Thoracic aorta (tissue), 2 donors: ENCODE measurements at regions not wholly inside any gene's neighbourhood (a gene's known extent, or its start where the extent isn't known, plus 50 kb on each side); places are given as distances from the start of the nearest gene placed in this dataset.

Source experiments
- ATAC-seq: fragments of 150-250 bp; one replicate; pipeline ENCODE4 v1.8.0; 2017; ENCODE audit warnings: low read depth; ENCODE audit not compliant: insufficient number of reproducible peaks, low FRiP score
- DNase-seq: peaks from one replicate; pipeline ENCODE4 v3.0.0-alpha.2; 2020; ENCODE audit warnings: low spot score
- H3K27ac ChIP-seq, 2 donors: fragments of 200-600 bp; sonication (generic); 1 replicate in 1 of 2; 2 replicates in 1 of 2; pipeline ENCODE4 v1.5.1; 2016; ENCODE audit warnings: mild to moderate bottlenecking in 2 of 2, moderate library complexity in 2 of 2
- H3K27me3 ChIP-seq: fragments of 200-600 bp; sonication (generic); replicated peaks from 2 replicates; pipeline ENCODE4 v1.6.0; 2016; ENCODE audit warnings: mild to moderate bottlenecking; ENCODE audit not compliant: insufficient read depth
- H3K36me3 ChIP-seq: fragments of 200-600 bp; sonication (generic); one replicate; pipeline ENCODE4 v1.5.1; 2016
- H3K4me1 ChIP-seq, 2 donors: fragments of 200-600 bp; sonication (generic); 1 replicate in 1 of 2; 2 replicates in 1 of 2; pipeline versions ENCODE4 v1.5.1 to v1.6.0; 2016; ENCODE audit warnings: low read depth in 2 of 2, mild to moderate bottlenecking in 1 of 2; ENCODE audit not compliant: control insufficient read depth in 1 of 2
- H3K4me3 ChIP-seq: fragments of 200-600 bp; sonication (generic); 2 replicates; pipeline ENCODE4 v1.5.1; 2016; ENCODE audit warnings: mild to moderate bottlenecking
- H3K9me3 ChIP-seq: fragments of 200-600 bp; sonication (generic); 2 replicates; pipeline ENCODE4 v1.5.1; 2016
- CTCF ChIP-seq: fragments of 200-600 bp; sonication (generic); IDR thresholded peaks from one replicate; pipeline ENCODE4 v1.5.1; 2019; ENCODE audit warnings: antibody characterized with exemption

GRCh38 chr10:44829426-44829825 is 81.7 kb upstream of the TMEM72 start:
- H3K27me3 ChIP-seq = no peaks in the 10 kb centered on the region
- no peak for ATAC-seq
- no peak for DNase-seq
- no peak overlapping the region for H3K27ac ChIP-seq
- no peaks in the 10 kb centered on the region for H3K9me3 ChIP-seq
- no peaks in the 10 kb centered on the region for H3K4me1 ChIP-seq
- no peaks in the 10 kb centered on the region for H3K36me3 ChIP-seq
- no peak for TF ChIP-seq CTCF
- no peak overlapping the region for H3K4me3 ChIP-seq

- Histone ChIP-seq H3K4me1 (no peaks in the 10 kb centered on the region), H3K27me3 (no peaks in the 10 kb centered on the region), H3K36me3 (no peaks in the 10 kb centered on the region), H3K9me3 (no peaks in the 10 kb centered on the region), H3K4me3 (no peak overlapping the region), H3K27ac (no peak overlapping the region)
- ATAC-seq (no peak), DNase-seq (no peak)
- TF ChIP-seq CTCF = no peak
These were observed 81.1 kb upstream of the TMEM72 start for GRCh38 chr10:44830022-44830421.

GRCh38 chr10:44831581-44831980 is 79.6 kb upstream of the TMEM72 start:
- Histone ChIP-seq H3K27me3 (no peaks in the 10 kb centered on the region), H3K27ac (no peak overlapping the region), H3K9me3 (no peaks in the 10 kb centered on the region), H3K4me3 (no peak overlapping the region), H3K36me3 (no peaks in the 10 kb centered on the region), H3K4me1 (no peaks in the 10 kb centered on the region)
- ATAC-seq (no peak), DNase-seq (no peak)
- no peak for TF ChIP-seq CTCF

GRCh38 chr10:44832595-44833390 is 78.3 kb upstream of the TMEM72 start:
- DNase-seq (no peak), ATAC-seq (no peak)

GRCh38 chr10:44834131-44834530 is 77.0 kb upstream of the TMEM72 start:
- H3K4me1 ChIP-seq = no peaks in the 10 kb centered on the region
- no peaks in the 10 kb centered on the region for H3K9me3 ChIP-seq
- H3K27ac ChIP-seq = no peak overlapping the region
- TF ChIP-seq CTCF = no peak
- no peaks in the 10 kb centered on the region for H3K27me3 ChIP-seq
- no peaks in the 10 kb centered on the region for H3K36me3 ChIP-seq
- ATAC-seq = no peak
- H3K4me3 ChIP-seq = no peak overlapping the region
- no peak for DNase-seq

More at GRCh38 chr10:44832595-44833390, 78.3 kb upstream of the TMEM72 start:
- H3K4me3 ChIP-seq = no peak overlapping the region
- no peaks in the 10 kb centered on the region for H3K9me3 ChIP-seq
- no peak overlapping the region for H3K27ac ChIP-seq
- H3K36me3 ChIP-seq = no peaks in the 10 kb centered on the region
- H3K4me1 ChIP-seq = no peaks in the 10 kb centered on the region
- TF ChIP-seq CTCF = no peak
- no peaks in the 10 kb centered on the region for H3K27me3 ChIP-seq
